ENCODE measurements at regions not wholly inside any gene's neighbourhood (a gene's known extent, or its start where the extent isn't known, plus 50 kb on each side); places are given as distances from the start of the nearest gene placed in this dataset.

- Histone ChIP-seq H3K27me3 (ENCODE audit: control insufficient read depth, insufficient read depth, low read length) (no peaks in the 10 kb centered on the region), H3K4me1 (ENCODE audit: control insufficient read depth, insufficient read depth, low read length) (no peaks in the 10 kb centered on the region), H3K9ac (ENCODE audit: low read length) (no peak overlapping the region), H3K36me3 (ENCODE audit: control insufficient read depth, insufficient read depth, low read length) (no peaks in the 10 kb centered on the region), H3K9me3 (ENCODE audit: control insufficient read depth, low read length) (no peaks in the 10 kb centered on the region), H3K4me3 (ENCODE audit: low read length) (no peak overlapping the region)
These were observed 378.7 kb downstream of the MCTP2 start for GRCh38 chr15:94610069-94610468.

GRCh38 chr15:94610485-94610884, 379.1 kb downstream of the MCTP2 start:
- Histone ChIP-seq H3K36me3 (ENCODE audit: control insufficient read depth, insufficient read depth, low read length) (no peaks in the 10 kb centered on the region), H3K27me3 (ENCODE audit: control insufficient read depth, insufficient read depth, low read length) (no peaks in the 10 kb centered on the region), H3K4me1 (ENCODE audit: control insufficient read depth, insufficient read depth, low read length) (no peaks in the 10 kb centered on the region), H3K4me3 (ENCODE audit: low read length) (no peak overlapping the region), H3K9ac (ENCODE audit: low read length) (no peak overlapping the region), H3K9me3 (ENCODE audit: control insufficient read depth, low read length) (no peaks in the 10 kb centered on the region)

- H3K36me3 ChIP-seq (ENCODE audit: control insufficient read depth, insufficient read depth, low read length): no peaks in the 10 kb centered on the region
- H3K9me3 ChIP-seq (ENCODE audit: control insufficient read depth, low read length): no peaks in the 10 kb centered on the region
- H3K9ac ChIP-seq (ENCODE audit: low read length): no peak overlapping the region
- H3K4me1 ChIP-seq (ENCODE audit: control insufficient read depth, insufficient read depth, low read length): no peaks in the 10 kb centered on the region
- no peak overlapping the region for H3K4me3 ChIP-seq (ENCODE audit: low read length)
- no peaks in the 10 kb centered on the region for H3K27me3 ChIP-seq (ENCODE audit: control insufficient read depth, insufficient read depth, low read length)
These were observed 380.3 kb downstream of the MCTP2 start for GRCh38 chr15:94611656-94612055.

GRCh38 chr15:94615688-94616087, 384.3 kb downstream of the MCTP2 start:
- Histone ChIP-seq H3K9ac (ENCODE audit: low read length) (no peak overlapping the region), H3K9me3 (ENCODE audit: control insufficient read depth, low read length) (no peaks in the 10 kb centered on the region), H3K4me3 (ENCODE audit: low read length) (no peak overlapping the region), H3K4me1 (ENCODE audit: control insufficient read depth, insufficient read depth, low read length) (no peaks in the 10 kb centered on the region), H3K27me3 (ENCODE audit: control insufficient read depth, insufficient read depth, low read length) (no peaks in the 10 kb centered on the region), H3K36me3 (ENCODE audit: control insufficient read depth, insufficient read depth, low read length) (no peaks in the 10 kb centered on the region)

- Histone ChIP-seq H3K9me3 (ENCODE audit: control insufficient read depth, low read length) (no peaks in the 10 kb centered on the region), H3K4me1 (ENCODE audit: control insufficient read depth, insufficient read depth, low read length) (no peaks in the 10 kb centered on the region), H3K9ac (ENCODE audit: low read length) (no peak overlapping the region), H3K27me3 (ENCODE audit: control insufficient read depth, insufficient read depth, low read length) (no peaks in the 10 kb centered on the region), H3K36me3 (ENCODE audit: control insufficient read depth, insufficient read depth, low read length) (no peaks in the 10 kb centered on the region), H3K4me3 (ENCODE audit: low read length) (no peak overlapping the region)
These were observed 389.3 kb downstream of the MCTP2 start for GRCh38 chr15:94620632-94621031.

GRCh38 chr15:94621736-94622135, 390.4 kb downstream of the MCTP2 start:
- H3K4me3 ChIP-seq (ENCODE audit: low read length): no peak overlapping the region
- no peaks in the 10 kb centered on the region for H3K27me3 ChIP-seq (ENCODE audit: control insufficient read depth, insufficient read depth, low read length)
- H3K36me3 ChIP-seq (ENCODE audit: control insufficient read depth, insufficient read depth, low read length): no peaks in the 10 kb centered on the region
- H3K4me1 ChIP-seq (ENCODE audit: control insufficient read depth, insufficient read depth, low read length): no peaks in the 10 kb centered on the region
- H3K9ac ChIP-seq (ENCODE audit: low read length): no peak overlapping the region
- no peaks in the 10 kb centered on the region for H3K9me3 ChIP-seq (ENCODE audit: control insufficient read depth, low read length)

GRCh38 chr15:94626949-94627348, 395.6 kb downstream of the MCTP2 start:
- Histone ChIP-seq H3K9me3 (ENCODE audit: control insufficient read depth, low read length) (no peaks in the 10 kb centered on the region), H3K4me1 (ENCODE audit: control insufficient read depth, insufficient read depth, low read length) (no peaks in the 10 kb centered on the region), H3K9ac (ENCODE audit: low read length) (no peak overlapping the region), H3K36me3 (ENCODE audit: control insufficient read depth, insufficient read depth, low read length) (no peaks in the 10 kb centered on the region), H3K4me3 (ENCODE audit: low read length) (no peak overlapping the region), H3K27me3 (ENCODE audit: control insufficient read depth, insufficient read depth, low read length) (no peaks in the 10 kb centered on the region)

- Histone ChIP-seq H3K9me3 (ENCODE audit: control insufficient read depth, low read length) (no peaks in the 10 kb centered on the region), H3K36me3 (ENCODE audit: control insufficient read depth, insufficient read depth, low read length) (no peaks in the 10 kb centered on the region), H3K27me3 (ENCODE audit: control insufficient read depth, insufficient read depth, low read length) (no peaks in the 10 kb centered on the region), H3K9ac (ENCODE audit: low read length) (no peak overlapping the region), H3K4me3 (ENCODE audit: low read length) (no peak overlapping the region), H3K4me1 (ENCODE audit: control insufficient read depth, insufficient read depth, low read length) (no peaks in the 10 kb centered on the region)
These were observed 400.2 kb downstream of the MCTP2 start for GRCh38 chr15:94631608-94632007.

- no peak overlapping the region for H3K4me3 ChIP-seq (ENCODE audit: low read length)
- no peaks in the 10 kb centered on the region for H3K9me3 ChIP-seq (ENCODE audit: control insufficient read depth, low read length)
- no peaks in the 10 kb centered on the region for H3K27me3 ChIP-seq (ENCODE audit: control insufficient read depth, insufficient read depth, low read length)
- no peaks in the 10 kb centered on the region for H3K4me1 ChIP-seq (ENCODE audit: control insufficient read depth, insufficient read depth, low read length)
- H3K36me3 ChIP-seq (ENCODE audit: control insufficient read depth, insufficient read depth, low read length): no peaks in the 10 kb centered on the region
- H3K9ac ChIP-seq (ENCODE audit: low read length): no peak overlapping the region
These were observed 406.8 kb downstream of the MCTP2 start for GRCh38 chr15:94638183-94638582.

GRCh38 chr15:94639701-94640100, 408.3 kb downstream of the MCTP2 start:
- no peaks in the 10 kb centered on the region for H3K36me3 ChIP-seq (ENCODE audit: control insufficient read depth, insufficient read depth, low read length)
- no peaks in the 10 kb centered on the region for H3K9me3 ChIP-seq (ENCODE audit: control insufficient read depth, low read length)
- H3K4me3 ChIP-seq (ENCODE audit: low read length): no peak overlapping the region
- no peaks in the 10 kb centered on the region for H3K27me3 ChIP-seq (ENCODE audit: control insufficient read depth, insufficient read depth, low read length)
- no peak overlapping the region for H3K9ac ChIP-seq (ENCODE audit: low read length)
- H3K4me1 ChIP-seq (ENCODE audit: control insufficient read depth, insufficient read depth, low read length): no peaks in the 10 kb centered on the region

GRCh38 chr15:94644433-94644832, 413.1 kb downstream of the MCTP2 start:
- H3K36me3 ChIP-seq (ENCODE audit: control insufficient read depth, insufficient read depth, low read length): no peaks in the 10 kb centered on the region
- no peaks in the 10 kb centered on the region for H3K27me3 ChIP-seq (ENCODE audit: control insufficient read depth, insufficient read depth, low read length)
- no peak overlapping the region for H3K9ac ChIP-seq (ENCODE audit: low read length)
- no peaks in the 10 kb centered on the region for H3K9me3 ChIP-seq (ENCODE audit: control insufficient read depth, low read length)
- H3K4me1 ChIP-seq (ENCODE audit: control insufficient read depth, insufficient read depth, low read length): no peaks in the 10 kb centered on the region
- no peak overlapping the region for H3K4me3 ChIP-seq (ENCODE audit: low read length)

- Histone ChIP-seq H3K27me3 (ENCODE audit: control insufficient read depth, insufficient read depth, low read length) (no peaks in the 10 kb centered on the region), H3K36me3 (ENCODE audit: control insufficient read depth, insufficient read depth, low read length) (no peaks in the 10 kb centered on the region), H3K4me1 (ENCODE audit: control insufficient read depth, insufficient read depth, low read length) (no peaks in the 10 kb centered on the region), H3K4me3 (ENCODE audit: low read length) (no peak overlapping the region), H3K9me3 (ENCODE audit: control insufficient read depth, low read length) (no peaks in the 10 kb centered on the region), H3K9ac (ENCODE audit: low read length) (no peak overlapping the region)
These were observed 421.7 kb downstream of the MCTP2 start for GRCh38 chr15:94653071-94653470.

GRCh38 chr15:94655249-94655880, 424.0 kb downstream of the MCTP2 start:
- Histone ChIP-seq H3K27me3 (ENCODE audit: control insufficient read depth, insufficient read depth, low read length) (no peaks in the 10 kb centered on the region), H3K36me3 (ENCODE audit: control insufficient read depth, insufficient read depth, low read length) (no peaks in the 10 kb centered on the region), H3K9ac (ENCODE audit: low read length) (no peak overlapping the region), H3K9me3 (ENCODE audit: control insufficient read depth, low read length) (no peaks in the 10 kb centered on the region), H3K4me1 (ENCODE audit: control insufficient read depth, insufficient read depth, low read length) (no peaks in the 10 kb centered on the region), H3K4me3 (ENCODE audit: low read length) (no peak overlapping the region)

Data from mucosa of stomach (tissue), 1 donor.